ENCODE measurements at regions not wholly inside any gene's neighbourhood (a gene's known extent, or its start where the extent isn't known, plus 50 kb on each side); places are given as distances from the start of the nearest gene placed in this dataset.

GRCh38 chr15:39273717-39274411 is 307.0 kb upstream of the THBS1 start:
- no peak for TF ChIP-seq EZH2phosphoT487 (IDR thresholded peaks at IDR 0.05; ENCODE audit: borderline replicate concordance, low read length)
- TF ChIP-seq CTCF (IDR thresholded peaks at IDR 0.05; ENCODE audit: low read depth, low read length, poor library complexity, severe bottlenecking): no peak
- H3K4me1 ChIP-seq (ENCODE audit: control insufficient read depth, low read length): no peaks in the 10 kb centered on the region
- H3K36me3 ChIP-seq (ENCODE audit: control insufficient read depth, low read length): no peaks in the 10 kb centered on the region
- no peaks in the 10 kb centered on the region for H3F3A ChIP-seq (ENCODE audit: control insufficient read depth, insufficient read depth)
- no peak overlapping the region for H3K4me3 ChIP-seq (ENCODE audit: low read length)
- no peaks in the 10 kb centered on the region for H4K20me1 ChIP-seq (ENCODE audit: control insufficient read depth, insufficient read depth, low read depth, low read length)
- H3K4me2 ChIP-seq (ENCODE audit: low read length): no peak overlapping the region
- no peak overlapping the region for H3K27ac ChIP-seq (ENCODE audit: low read depth, low read length)
- H3K9me2 ChIP-seq (replicated peaks; ENCODE audit: control insufficient read depth, low read length): no peaks in the 10 kb centered on the region
- H3K27me3 ChIP-seq (ENCODE audit: control insufficient read depth, low read length): no peaks in the 10 kb centered on the region
- no peaks in the 10 kb centered on the region for H3K9me3 ChIP-seq (ENCODE audit: control insufficient read depth, insufficient read depth, low read length)
- no peaks in the 10 kb centered on the region for H3K79me2 ChIP-seq (ENCODE audit: control insufficient read depth, low read length)

DNA sequence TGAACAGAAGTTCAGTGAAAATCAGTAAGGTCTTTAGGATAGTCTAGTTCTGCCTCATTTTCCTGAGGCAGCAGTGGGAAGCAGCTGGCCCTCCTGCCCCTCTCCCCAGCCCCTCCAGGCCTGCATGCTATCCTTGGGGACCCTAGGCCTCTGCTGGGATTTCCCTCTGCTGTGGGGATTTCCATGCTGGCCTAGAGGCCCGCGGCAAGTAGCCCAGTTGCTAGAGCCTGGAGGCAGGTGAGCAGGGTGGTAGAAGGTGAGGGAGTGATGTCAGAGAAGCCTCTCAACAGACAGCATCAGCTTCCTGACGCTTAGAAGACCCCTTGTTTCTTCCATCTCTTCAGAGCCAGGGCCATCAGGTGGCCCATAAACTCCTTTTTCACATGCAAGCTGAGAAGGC is 305.8 kb upstream of the THBS1 start:
- Histone ChIP-seq H3K4me1 (ENCODE audit: control insufficient read depth, low read length) (no peaks in the 10 kb centered on the region), H3K36me3 (ENCODE audit: control insufficient read depth, low read length) (no peaks in the 10 kb centered on the region), H3K4me3 (ENCODE audit: low read length) (no peak overlapping the region), H3K27me3 (ENCODE audit: control insufficient read depth, low read length) (no peaks in the 10 kb centered on the region), H3K9me2 (replicated peaks; ENCODE audit: control insufficient read depth, low read length) (no peaks in the 10 kb centered on the region), H3K9me3 (ENCODE audit: control insufficient read depth, insufficient read depth, low read length) (no peaks in the 10 kb centered on the region), H4K20me1 (ENCODE audit: control insufficient read depth, insufficient read depth, low read depth, low read length) (no peaks in the 10 kb centered on the region), H3K79me2 (ENCODE audit: control insufficient read depth, low read length) (no peaks in the 10 kb centered on the region), H3F3A (ENCODE audit: control insufficient read depth, insufficient read depth) (no peaks in the 10 kb centered on the region), H3K27ac (ENCODE audit: low read depth, low read length) (no peak overlapping the region), H3K4me2 (ENCODE audit: low read length) (no peak overlapping the region)
- no peak for TF ChIP-seq EZH2phosphoT487 (IDR thresholded peaks at IDR 0.05; ENCODE audit: borderline replicate concordance, low read length)
- TF ChIP-seq CTCF (IDR thresholded peaks at IDR 0.05; ENCODE audit: low read depth, low read length, poor library complexity, severe bottlenecking): no peak

GRCh38 chr15:39279311-39279710 is 301.6 kb upstream of the THBS1 start:
- Histone ChIP-seq H3K36me3 (ENCODE audit: control insufficient read depth, low read length) (no peaks in the 10 kb centered on the region), H3K27ac (ENCODE audit: low read depth, low read length) (no peak overlapping the region), H3K9me3 (ENCODE audit: control insufficient read depth, insufficient read depth, low read length) (no peaks in the 10 kb centered on the region), H3K9me2 (replicated peaks; ENCODE audit: control insufficient read depth, low read length) (no peaks in the 10 kb centered on the region), H3K79me2 (ENCODE audit: control insufficient read depth, low read length) (no peaks in the 10 kb centered on the region), H3F3A (ENCODE audit: control insufficient read depth, insufficient read depth) (no peaks in the 10 kb centered on the region), H3K4me1 (ENCODE audit: control insufficient read depth, low read length) (no peaks in the 10 kb centered on the region), H3K27me3 (ENCODE audit: control insufficient read depth, low read length) (no peaks in the 10 kb centered on the region), H3K4me2 (ENCODE audit: low read length) (no peak overlapping the region), H3K4me3 (ENCODE audit: low read length) (no peak overlapping the region), H4K20me1 (ENCODE audit: control insufficient read depth, insufficient read depth, low read depth, low read length) (no peaks in the 10 kb centered on the region)
- TF ChIP-seq EZH2phosphoT487 (IDR thresholded peaks at IDR 0.05; ENCODE audit: borderline replicate concordance, low read length): no peak
- TF ChIP-seq CTCF (IDR thresholded peaks at IDR 0.05; ENCODE audit: low read depth, low read length, poor library complexity, severe bottlenecking): no peak
